ENCODE measurements at regions not wholly inside any gene's neighbourhood (a gene's known extent, or its start where the extent isn't known, plus 50 kb on each side); places are given as distances from the start of the nearest gene placed in this dataset.
"Not testable (repeated sequence)": the region's sequence is repeated elsewhere in the genome, so short reads cannot be mapped to it uniquely, and the experiment has no call there.

DNA sequence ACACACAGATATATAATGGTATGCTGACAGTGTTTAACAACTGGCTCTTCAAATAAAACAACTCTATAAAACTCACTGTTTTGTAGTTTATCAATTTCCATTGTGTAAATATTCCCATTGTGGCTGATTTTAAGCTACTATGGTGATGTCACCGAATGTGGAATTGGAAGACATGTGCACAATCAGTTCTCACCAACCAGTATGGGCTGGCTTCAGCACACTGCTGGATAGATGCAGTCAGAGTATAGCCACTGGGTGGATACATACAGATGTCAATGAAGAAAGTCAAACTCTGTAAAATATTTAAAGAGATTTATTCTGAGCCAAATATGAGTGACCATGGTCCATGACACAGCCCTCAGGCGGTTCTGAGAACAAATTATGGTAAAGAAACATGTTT, 475.9 kb upstream of the SMARCA2 start:
- no peak for TF ChIP-seq CTCF (conservative IDR thresholded peaks at IDR 0.05)
- 85 to 94% methylated on average over 2 of the region's 2 CpGs for WGBS, 2 experiments (ENCODE audit: insufficient coverage in 1 of 2, insufficient read length in 1 of 2)
- Mint-ChIP-seq H3K4me3 (no peak overlapping the region), H3K27me3 (ENCODE audit: insufficient read depth) (peaks cover 2% of the 10 kb centered on the region), H3K27ac (no peak overlapping the region), H3K9me3 (no peaks in the 10 kb centered on the region), H3K4me1 (no peaks in the 10 kb centered on the region), H3K36me3 (ENCODE audit: low read depth) (no peaks in the 10 kb centered on the region)
- H3K27me3 ChIP-seq (ENCODE audit: control insufficient read depth, insufficient read depth, low read length, poor library complexity, severe bottlenecking), result no peaks in the 10 kb centered on the region
- H3K4me1 ChIP-seq (ENCODE audit: control insufficient read depth, insufficient read depth, low read length), result no peaks in the 10 kb centered on the region
- DNase-seq, result no peak
- H3K27ac ChIP-seq (ENCODE audit: low read depth, low read length), result no peak overlapping the region
- no peak overlapping the region for H3K4me3 ChIP-seq (ENCODE audit: low read length)
- H3K9me3 ChIP-seq (ENCODE audit: control insufficient read depth, low read length), result no peaks in the 10 kb centered on the region
- H3K36me3 ChIP-seq (ENCODE audit: control insufficient read depth, insufficient read depth, low read length), result no peaks in the 10 kb centered on the region
- H3K9ac ChIP-seq (ENCODE audit: extremely low read depth, low read length, poor library complexity, severe bottlenecking), result no peak overlapping the region

- no peak overlapping the region for H3K9ac ChIP-seq (ENCODE audit: extremely low read depth, low read length, poor library complexity, severe bottlenecking)
- no peak for TF ChIP-seq CTCF (conservative IDR thresholded peaks at IDR 0.05)
- H3K27me3 ChIP-seq (ENCODE audit: control insufficient read depth, insufficient read depth, low read length, poor library complexity, severe bottlenecking), result no peaks in the 10 kb centered on the region
- H3K4me1 Mint-ChIP-seq, result no peaks in the 10 kb centered on the region
- DNase-seq, result no peak
- H3K4me1 ChIP-seq (ENCODE audit: control insufficient read depth, insufficient read depth, low read length), result no peaks in the 10 kb centered on the region
- H3K9me3 Mint-ChIP-seq, result no peaks in the 10 kb centered on the region
- no peaks in the 10 kb centered on the region for H3K36me3 ChIP-seq (ENCODE audit: control insufficient read depth, insufficient read depth, low read length)
- no peak overlapping the region for H3K4me3 Mint-ChIP-seq
- no peaks in the 10 kb centered on the region for H3K36me3 Mint-ChIP-seq (ENCODE audit: low read depth)
- H3K27me3 Mint-ChIP-seq (ENCODE audit: insufficient read depth), result no peaks in the 10 kb centered on the region
- no peak overlapping the region for H3K4me3 ChIP-seq (ENCODE audit: low read length)
- H3K27ac ChIP-seq (ENCODE audit: low read depth, low read length), result no peak overlapping the region
- 83% methylated on average over 1 of the region's 1 CpG; no CpG with 5 or more reads in 1 of the 2 experiments for WGBS, 2 experiments (ENCODE audit: insufficient coverage in 1 of 2, insufficient read length in 1 of 2)
- no peak overlapping the region for H3K27ac Mint-ChIP-seq
- no peaks in the 10 kb centered on the region for H3K9me3 ChIP-seq (ENCODE audit: control insufficient read depth, low read length)
These were observed 464.5 kb upstream of the SMARCA2 start for GRCh38 chr9:1550636-1551035.

DNA sequence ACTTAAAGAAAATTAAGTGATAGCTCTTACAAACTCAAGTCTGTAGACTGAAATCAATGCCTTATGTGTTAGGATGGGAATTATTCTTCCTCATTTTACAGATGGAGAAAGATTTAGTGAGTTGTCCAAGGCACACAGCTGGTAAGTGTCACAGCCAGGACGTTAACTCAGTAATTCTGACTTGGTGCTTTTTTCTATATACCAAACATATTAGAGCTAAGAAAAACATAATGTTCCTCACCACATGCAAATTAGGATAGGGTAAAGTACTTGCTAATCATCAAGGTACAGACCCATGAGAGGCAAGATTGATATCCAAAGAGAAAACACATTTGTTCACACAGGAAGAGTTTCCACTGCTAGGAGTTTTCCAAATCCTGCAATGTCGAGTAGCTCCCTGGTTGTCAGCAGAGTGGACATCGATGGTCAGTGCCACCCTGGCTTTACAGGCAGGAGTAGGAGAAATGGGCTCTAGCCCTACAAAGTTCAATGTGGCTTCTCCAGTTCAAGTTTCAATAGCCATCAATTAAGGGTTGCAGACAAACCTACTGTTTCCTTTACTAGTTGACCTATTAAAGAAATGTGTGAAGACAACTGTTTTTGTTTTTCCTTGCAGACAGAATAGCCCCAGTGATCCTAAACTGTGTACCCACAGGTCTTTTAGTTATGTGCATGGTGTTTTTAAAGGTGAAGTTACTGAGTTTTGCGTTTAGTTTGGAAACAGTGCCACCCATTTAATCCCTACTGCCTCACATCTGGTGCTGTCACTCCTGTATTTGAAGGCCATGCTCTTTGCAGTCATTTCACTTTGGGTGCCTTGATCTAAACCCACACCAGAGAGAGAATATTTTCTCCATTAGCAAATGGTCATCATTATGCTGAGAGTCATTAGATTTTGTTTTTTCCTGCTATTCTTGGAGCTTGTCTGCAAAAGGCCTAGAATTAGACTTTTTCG, 460.8 kb upstream of the SMARCA2 start:
- Mint-ChIP-seq H3K36me3 (ENCODE audit: low read depth) (no peaks in the 10 kb centered on the region), H3K4me1 (no peaks in the 10 kb centered on the region), H3K27me3 (ENCODE audit: insufficient read depth) (no peaks in the 10 kb centered on the region), H3K27ac (no peak overlapping the region), H3K9me3 (peaks cover 17% of the 10 kb centered on the region), H3K4me3 (no peak overlapping the region)
- H3K9me3 ChIP-seq (ENCODE audit: control insufficient read depth, low read length), result peaks cover 9% of the 10 kb centered on the region
- WGBS, 2 experiments (ENCODE audit: insufficient coverage in 1 of 2, insufficient read length in 1 of 2), result 44 to 74% methylated on average over 3 to 5 of the region's 5 CpGs
- TF ChIP-seq CTCF (conservative IDR thresholded peaks at IDR 0.05), result no peak
- no peak overlapping the region for H3K27ac ChIP-seq (ENCODE audit: low read depth, low read length)
- no peaks in the 10 kb centered on the region for H3K4me1 ChIP-seq (ENCODE audit: control insufficient read depth, insufficient read depth, low read length)
- H3K27me3 ChIP-seq (ENCODE audit: control insufficient read depth, insufficient read depth, low read length, poor library complexity, severe bottlenecking), result no peaks in the 10 kb centered on the region
- no peaks in the 10 kb centered on the region for H3K36me3 ChIP-seq (ENCODE audit: control insufficient read depth, insufficient read depth, low read length)
- H3K4me3 ChIP-seq (ENCODE audit: low read length), result no peak overlapping the region
- H3K9ac ChIP-seq (ENCODE audit: extremely low read depth, low read length, poor library complexity, severe bottlenecking), result no peak overlapping the region
- DNase-seq, result no peak

DNA sequence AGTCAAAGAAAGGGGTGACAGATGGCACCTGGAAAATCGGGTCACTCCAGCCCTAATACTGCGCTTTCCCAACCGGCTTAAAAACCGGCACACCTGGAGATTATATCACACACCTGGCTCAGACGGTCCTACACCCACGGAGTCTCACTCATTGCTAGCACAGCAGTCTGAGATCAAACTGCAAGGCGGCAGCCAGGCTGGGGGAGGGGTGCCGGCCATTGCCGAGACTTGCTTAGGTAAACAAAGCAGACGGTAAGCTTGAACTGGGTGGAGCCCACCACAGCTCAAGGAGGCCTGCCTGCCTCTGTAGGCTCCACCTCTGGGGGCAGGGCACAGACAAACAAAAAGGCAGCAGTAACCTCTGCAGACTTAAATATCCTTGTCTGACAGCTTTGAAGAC, 456.5 kb upstream of the SMARCA2 start:
- not testable (repeated sequence) for H3K27me3 ChIP-seq (ENCODE audit: control insufficient read depth, insufficient read depth, low read length, poor library complexity, severe bottlenecking); H3K27me3 Mint-ChIP-seq (ENCODE audit: insufficient read depth); DNase-seq; H3K36me3 Mint-ChIP-seq (ENCODE audit: low read depth); H3K4me1 Mint-ChIP-seq; H3K27ac ChIP-seq (ENCODE audit: low read depth, low read length); H3K27ac Mint-ChIP-seq; H3K4me3 Mint-ChIP-seq; H3K36me3 ChIP-seq (ENCODE audit: control insufficient read depth, insufficient read depth, low read length); H3K4me3 ChIP-seq (ENCODE audit: low read length); H3K4me1 ChIP-seq (ENCODE audit: control insufficient read depth, insufficient read depth, low read length); H3K9ac ChIP-seq (ENCODE audit: extremely low read depth, low read length, poor library complexity, severe bottlenecking); H3K9me3 ChIP-seq (ENCODE audit: control insufficient read depth, low read length)
- H3K9me3 Mint-ChIP-seq, result peaks cover 39% of the 10 kb centered on the region
- WGBS, 2 experiments (ENCODE audit: insufficient coverage in 1 of 2, insufficient read length in 1 of 2), result 91 to 98% methylated on average over 9 to 10 of the region's 10 CpGs

Measured in endodermal cell (in vitro differentiated cells).